ENCODE measurements at regions not wholly inside any gene's neighbourhood (a gene's known extent, or its start where the extent isn't known, plus 50 kb on each side); places are given as distances from the start of the nearest gene placed in this dataset.

DNA sequence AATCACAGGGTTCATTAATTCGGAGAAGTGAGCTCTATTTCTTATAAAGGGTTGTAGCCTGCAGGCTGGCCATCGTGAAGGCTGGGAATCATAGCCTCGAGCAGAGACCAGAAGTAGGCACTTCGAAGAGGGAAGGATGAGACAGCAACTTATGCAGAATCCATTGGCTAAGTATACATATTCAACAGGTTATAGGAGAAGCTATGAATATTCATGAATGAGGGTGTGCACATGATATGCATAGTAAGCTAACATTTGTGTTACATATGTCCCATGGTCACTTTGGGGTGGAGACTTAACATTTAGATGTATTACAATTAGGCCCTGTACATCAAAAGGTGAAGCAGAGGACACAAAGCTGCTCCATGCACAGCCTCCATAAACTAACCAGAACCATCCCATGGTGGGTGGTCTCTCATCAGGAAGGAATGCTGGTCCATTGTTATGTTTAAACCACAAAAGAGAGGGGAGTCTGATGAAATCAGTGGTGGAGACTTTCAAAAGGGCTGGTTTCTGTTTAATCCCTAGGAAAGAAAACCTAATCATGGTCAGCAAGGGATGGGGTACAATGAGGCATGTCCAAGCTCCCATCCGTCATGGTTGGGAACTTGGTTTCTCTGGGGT is 80.8 kb upstream of the FHIT start:
- H4K20me1 ChIP-seq (ENCODE audit: insufficient read depth, low read length, poor library complexity, severe bottlenecking) = no peaks in the 10 kb centered on the region
- H3K4me2 ChIP-seq (ENCODE audit: low read depth, low read length, poor library complexity, severe bottlenecking) = no peak overlapping the region
- no peaks in the 10 kb centered on the region for H3K36me3 ChIP-seq (ENCODE audit: insufficient read depth, low read length)
- H3K9ac ChIP-seq (ENCODE audit: low read depth, low read length, poor library complexity, severe bottlenecking) = no peak overlapping the region
- no peaks in the 10 kb centered on the region for H3K79me2 ChIP-seq (ENCODE audit: insufficient read depth, low read length)
- TF ChIP-seq, protein P1, sequence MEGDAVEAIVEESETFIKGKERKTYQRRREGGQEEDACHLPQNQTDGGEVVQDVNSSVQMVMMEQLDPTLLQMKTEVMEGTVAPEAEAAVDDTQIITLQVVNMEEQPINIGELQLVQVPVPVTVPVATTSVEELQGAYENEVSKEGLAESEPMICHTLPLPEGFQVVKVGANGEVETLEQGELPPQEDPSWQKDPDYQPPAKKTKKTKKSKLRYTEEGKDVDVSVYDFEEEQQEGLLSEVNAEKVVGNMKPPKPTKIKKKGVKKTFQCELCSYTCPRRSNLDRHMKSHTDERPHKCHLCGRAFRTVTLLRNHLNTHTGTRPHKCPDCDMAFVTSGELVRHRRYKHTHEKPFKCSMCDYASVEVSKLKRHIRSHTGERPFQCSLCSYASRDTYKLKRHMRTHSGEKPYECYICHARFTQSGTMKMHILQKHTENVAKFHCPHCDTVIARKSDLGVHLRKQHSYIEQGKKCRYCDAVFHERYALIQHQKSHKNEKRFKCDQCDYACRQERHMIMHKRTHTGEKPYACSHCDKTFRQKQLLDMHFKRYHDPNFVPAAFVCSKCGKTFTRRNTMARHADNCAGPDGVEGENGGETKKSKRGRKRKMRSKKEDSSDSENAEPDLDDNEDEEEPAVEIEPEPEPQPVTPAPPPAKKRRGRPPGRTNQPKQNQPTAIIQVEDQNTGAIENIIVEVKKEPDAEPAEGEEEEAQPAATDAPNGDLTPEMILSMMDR (conservative IDR thresholded peaks at IDR 0.05; ENCODE audit: low read length) = no peak
- no peak for TF ChIP-seq EZH2phosphoT487 (IDR thresholded peaks at IDR 0.05; ENCODE audit: borderline replicate concordance)
- H3K4me1 ChIP-seq (ENCODE audit: insufficient read depth, low read length, poor library complexity, severe bottlenecking) = no peaks in the 10 kb centered on the region
- no peaks in the 10 kb centered on the region for H3K9me3 ChIP-seq (ENCODE audit: insufficient read depth, low read depth, low read length)
- H3F3A ChIP-seq (ENCODE audit: low read depth) = no peaks in the 10 kb centered on the region
- H3K4me3 ChIP-seq (ENCODE audit: low read length, poor library complexity, severe bottlenecking) = no peak overlapping the region
- H3K9me2 ChIP-seq (replicated peaks; ENCODE audit: low read depth, low read length) = no peaks in the 10 kb centered on the region
- H3K27me3 ChIP-seq (ENCODE audit: insufficient read depth, low read length, poor library complexity, severe bottlenecking) = no peaks in the 10 kb centered on the region
- H2AFZ ChIP-seq (ENCODE audit: low read length) = no peak overlapping the region

DNA sequence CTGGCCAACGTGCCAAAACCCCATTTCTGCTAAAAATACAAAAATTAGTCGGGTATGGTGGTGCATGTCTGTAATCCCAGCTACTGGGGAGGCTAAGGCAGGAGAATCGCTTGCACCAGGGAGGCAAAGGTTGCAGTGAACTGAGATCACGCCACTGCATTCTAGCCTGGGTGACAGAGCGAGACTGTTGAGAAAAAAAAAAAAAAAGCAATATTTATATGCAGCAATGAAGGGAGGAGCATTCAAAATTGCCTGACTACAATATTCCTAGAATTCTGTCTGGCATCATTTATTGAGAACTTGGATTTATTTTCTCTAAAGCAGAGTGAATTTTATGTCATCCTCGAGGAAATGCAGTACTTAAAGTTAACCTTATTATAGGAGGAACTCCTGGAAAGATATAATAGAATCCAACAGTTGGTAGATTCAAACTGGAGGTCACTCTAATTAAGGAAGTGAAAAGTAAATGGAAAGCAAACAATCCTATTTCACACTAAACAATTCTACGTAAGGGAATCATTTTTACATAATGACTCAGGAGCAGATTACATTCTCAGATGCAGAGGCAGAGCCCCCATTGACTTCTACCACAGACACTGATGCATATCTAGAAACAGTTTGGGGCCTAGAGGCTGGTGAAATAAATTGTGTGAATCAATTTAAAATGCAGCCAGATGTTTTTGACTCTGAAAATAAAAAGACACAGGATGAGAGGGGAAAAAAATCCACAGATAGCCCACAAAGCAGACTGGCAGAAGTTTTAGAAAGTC is 82.1 kb upstream of the FHIT start:
- no peak for TF ChIP-seq EZH2phosphoT487 (IDR thresholded peaks at IDR 0.05; ENCODE audit: borderline replicate concordance)
- TF ChIP-seq, protein P1 (conservative IDR thresholded peaks at IDR 0.05; ENCODE audit: low read length) = no peak
- no peak overlapping the region for H3K4me3 ChIP-seq (ENCODE audit: low read length, poor library complexity, severe bottlenecking)
- no peak overlapping the region for H3K4me2 ChIP-seq (ENCODE audit: low read depth, low read length, poor library complexity, severe bottlenecking)
- no peaks in the 10 kb centered on the region for H3F3A ChIP-seq (ENCODE audit: low read depth)
- no peak overlapping the region for H2AFZ ChIP-seq (ENCODE audit: low read length)
- no peak overlapping the region for H3K9ac ChIP-seq (ENCODE audit: low read depth, low read length, poor library complexity, severe bottlenecking)
- H3K27me3 ChIP-seq (ENCODE audit: insufficient read depth, low read length, poor library complexity, severe bottlenecking) = no peaks in the 10 kb centered on the region
- H3K9me2 ChIP-seq (replicated peaks; ENCODE audit: low read depth, low read length) = no peaks in the 10 kb centered on the region
- H3K79me2 ChIP-seq (ENCODE audit: insufficient read depth, low read length) = no peaks in the 10 kb centered on the region
- H4K20me1 ChIP-seq (ENCODE audit: insufficient read depth, low read length, poor library complexity, severe bottlenecking) = no peaks in the 10 kb centered on the region
- H3K9me3 ChIP-seq (ENCODE audit: insufficient read depth, low read depth, low read length) = no peaks in the 10 kb centered on the region
- no peaks in the 10 kb centered on the region for H3K36me3 ChIP-seq (ENCODE audit: insufficient read depth, low read length)
- no peaks in the 10 kb centered on the region for H3K4me1 ChIP-seq (ENCODE audit: insufficient read depth, low read length, poor library complexity, severe bottlenecking)

DNA sequence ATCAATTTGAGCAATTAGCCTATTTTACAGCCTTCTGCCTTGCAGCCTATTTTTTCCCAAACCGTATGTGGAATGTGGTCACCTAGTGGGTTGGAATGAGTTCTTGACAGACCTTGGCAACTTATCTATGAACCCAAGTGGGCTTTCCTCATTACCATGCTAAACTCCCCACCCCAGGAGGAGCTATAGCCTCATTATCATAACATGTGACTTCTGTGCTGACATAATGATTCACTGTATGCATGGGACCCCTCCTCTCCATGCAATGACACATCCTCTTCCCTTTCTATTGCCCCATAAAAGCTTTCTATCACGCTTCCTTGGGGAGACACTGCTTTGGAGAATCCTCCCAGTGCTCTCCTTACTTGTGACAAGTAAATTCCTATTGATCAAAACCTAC is 83.5 kb upstream of the FHIT start:
- H3K9me2 ChIP-seq (replicated peaks; ENCODE audit: low read depth, low read length) = no peaks in the 10 kb centered on the region
- no peak for TF ChIP-seq EZH2phosphoT487 (IDR thresholded peaks at IDR 0.05; ENCODE audit: borderline replicate concordance)
- TF ChIP-seq, protein P1 (conservative IDR thresholded peaks at IDR 0.05; ENCODE audit: low read length) = no peak
- no peaks in the 10 kb centered on the region for H3K9me3 ChIP-seq (ENCODE audit: insufficient read depth, low read depth, low read length)
- H3K4me3 ChIP-seq (ENCODE audit: low read length, poor library complexity, severe bottlenecking) = no peak overlapping the region
- H4K20me1 ChIP-seq (ENCODE audit: insufficient read depth, low read length, poor library complexity, severe bottlenecking) = no peaks in the 10 kb centered on the region
- H2AFZ ChIP-seq (ENCODE audit: low read length) = no peak overlapping the region
- H3K9ac ChIP-seq (ENCODE audit: low read depth, low read length, poor library complexity, severe bottlenecking) = no peak overlapping the region
- no peaks in the 10 kb centered on the region for H3K79me2 ChIP-seq (ENCODE audit: insufficient read depth, low read length)
- no peak overlapping the region for H3K4me2 ChIP-seq (ENCODE audit: low read depth, low read length, poor library complexity, severe bottlenecking)
- H3F3A ChIP-seq (ENCODE audit: low read depth) = no peaks in the 10 kb centered on the region
- no peaks in the 10 kb centered on the region for H3K27me3 ChIP-seq (ENCODE audit: insufficient read depth, low read length, poor library complexity, severe bottlenecking)
- no peaks in the 10 kb centered on the region for H3K36me3 ChIP-seq (ENCODE audit: insufficient read depth, low read length)
- no peaks in the 10 kb centered on the region for H3K4me1 ChIP-seq (ENCODE audit: insufficient read depth, low read length, poor library complexity, severe bottlenecking)
